ENCODE measurements at regions not wholly inside any gene's neighbourhood (a gene's known extent, or its start where the extent isn't known, plus 50 kb on each side); places are given as distances from the start of the nearest gene placed in this dataset.

DNA sequence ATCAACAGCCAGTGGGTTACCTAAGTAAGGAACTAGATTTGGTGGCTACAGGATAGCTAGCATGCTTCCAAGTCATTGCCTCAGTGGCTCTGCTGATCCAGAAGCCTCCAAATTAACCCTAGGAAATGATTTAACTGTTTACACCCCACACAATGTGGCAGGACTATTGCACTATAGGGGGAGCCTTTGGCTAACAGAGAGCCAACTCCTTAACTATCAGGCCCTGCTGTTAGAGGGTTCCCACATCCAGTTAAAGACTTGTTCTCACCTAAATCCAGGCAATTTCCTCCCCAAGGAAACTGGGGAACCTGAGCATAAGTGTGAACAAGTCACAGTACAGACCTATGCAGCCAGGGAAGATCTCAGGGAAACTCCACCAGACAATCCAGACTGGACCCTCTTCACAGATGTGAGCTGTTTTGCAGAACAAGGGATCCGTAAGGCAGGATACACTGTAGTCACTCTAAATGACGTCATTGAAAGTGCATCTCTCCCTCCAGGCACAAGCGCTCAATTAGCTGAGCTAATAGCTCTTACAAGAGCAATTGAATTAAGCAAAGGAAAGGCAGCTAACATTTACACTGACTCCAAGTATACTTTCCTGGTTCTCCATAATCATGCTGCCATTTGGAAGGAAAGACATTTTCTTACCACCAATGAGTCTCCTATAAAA, 185.3 kb upstream of the SPOCK3 start:
- TF ChIP-seq POLR2A (IDR thresholded peaks at IDR 0.05; ENCODE audit: low read length) (no peak), GATA1 (IDR thresholded peaks at IDR 0.05; ENCODE audit: low read depth, low read length) (no peak)

Measured in erythroblast (primary cell).